RWPE1 (cell line): ENCODE measurements at regions not wholly inside any gene's neighbourhood (a gene's known extent, or its start where the extent isn't known, plus 50 kb on each side); places are given as distances from the start of the nearest gene placed in this dataset.
"Not testable (repeated sequence)": the region's sequence is repeated elsewhere in the genome, so short reads cannot be mapped to it uniquely, and the experiment has no call there.

ENCODE experiments used
- CTCF ChIA-PET: fragments of 350-600 bp; sonication (Branson Sonifier 250); formaldehyde crosslinking; extraction: SDS; loops from one replicate; lab custom pipeline; 2021; lab: Yijun Ruan, JAX
- POLR2A ChIA-PET: fragments of 400-600 bp; formaldehyde crosslinking; extraction: SDS; loops from one replicate; lab custom pipeline; 2020; ENCODE audit warnings: antibody characterized with exemption; ENCODE audit not compliant: low non-redundant PET; lab: Yijun Ruan, JAX
- DNase-seq: peaks from one replicate; pipeline ENCODE4 v3.0.0; 2012; ENCODE audit warnings: low spot score
- H3K27ac ChIP-seq: fragments of 450-650 bp; 2 replicates; pipeline ENCODE4 v1.5.1; 2017
- TF ChIP-seq, protein P1 (sequence below): fragments of 450-650 bp; conservative IDR thresholded peaks from 2 replicates; pipeline ENCODE4 v1.5.1; 2017; ENCODE audit warnings: low read depth, mild to moderate bottlenecking

DNA sequence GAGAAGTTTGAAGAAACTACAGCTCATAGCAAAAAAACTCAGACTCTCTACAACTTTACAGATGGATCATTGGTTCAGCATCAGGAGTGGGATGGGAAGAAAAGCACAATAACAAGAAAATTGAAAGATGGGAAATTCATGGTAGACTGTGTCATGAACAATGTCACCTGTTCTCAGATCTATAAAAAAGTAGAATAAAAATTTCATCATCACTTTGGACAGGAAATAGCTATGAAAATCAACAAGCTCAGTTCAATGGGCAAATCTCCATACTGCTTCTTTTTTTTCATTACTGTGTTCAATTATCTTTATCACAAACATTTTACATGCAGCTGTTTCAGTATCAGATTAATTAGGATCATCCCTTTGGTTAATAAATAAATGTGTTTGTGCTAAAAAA lies 76.5 kb upstream of the RAPGEF2 start:
- CTCF ChIA-PET: no interaction called here
- H3K27ac ChIP-seq: no peak overlapping the region
- DNase-seq: no peak
- TF ChIP-seq, protein P1, sequence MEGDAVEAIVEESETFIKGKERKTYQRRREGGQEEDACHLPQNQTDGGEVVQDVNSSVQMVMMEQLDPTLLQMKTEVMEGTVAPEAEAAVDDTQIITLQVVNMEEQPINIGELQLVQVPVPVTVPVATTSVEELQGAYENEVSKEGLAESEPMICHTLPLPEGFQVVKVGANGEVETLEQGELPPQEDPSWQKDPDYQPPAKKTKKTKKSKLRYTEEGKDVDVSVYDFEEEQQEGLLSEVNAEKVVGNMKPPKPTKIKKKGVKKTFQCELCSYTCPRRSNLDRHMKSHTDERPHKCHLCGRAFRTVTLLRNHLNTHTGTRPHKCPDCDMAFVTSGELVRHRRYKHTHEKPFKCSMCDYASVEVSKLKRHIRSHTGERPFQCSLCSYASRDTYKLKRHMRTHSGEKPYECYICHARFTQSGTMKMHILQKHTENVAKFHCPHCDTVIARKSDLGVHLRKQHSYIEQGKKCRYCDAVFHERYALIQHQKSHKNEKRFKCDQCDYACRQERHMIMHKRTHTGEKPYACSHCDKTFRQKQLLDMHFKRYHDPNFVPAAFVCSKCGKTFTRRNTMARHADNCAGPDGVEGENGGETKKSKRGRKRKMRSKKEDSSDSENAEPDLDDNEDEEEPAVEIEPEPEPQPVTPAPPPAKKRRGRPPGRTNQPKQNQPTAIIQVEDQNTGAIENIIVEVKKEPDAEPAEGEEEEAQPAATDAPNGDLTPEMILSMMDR: no peak
- POLR2A ChIA-PET: no interaction called here

DNA sequence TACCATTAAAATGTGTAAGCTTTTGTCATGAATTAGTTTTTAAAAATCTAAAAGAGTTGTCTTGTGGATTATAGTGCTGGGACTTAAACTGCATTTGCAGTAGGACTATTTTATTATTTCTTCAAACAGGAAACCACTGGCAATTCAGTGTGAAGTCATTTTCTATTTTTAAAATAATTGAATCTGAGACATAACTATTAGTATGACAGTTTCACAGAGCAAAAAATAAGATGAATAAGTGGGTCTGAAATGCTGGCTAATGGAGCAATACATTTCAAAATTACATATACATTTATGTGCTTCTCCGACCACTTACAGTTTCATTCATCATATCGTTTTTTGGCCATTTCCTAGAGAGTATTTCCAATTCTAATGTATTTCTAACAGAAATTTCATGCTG lies 75.3 kb upstream of the RAPGEF2 start:
- ChIA-PET POLR2A (no interaction called here), CTCF (no interaction called here)
- no peak overlapping the region for H3K27ac ChIP-seq
- DNase-seq: no peak
- TF ChIP-seq, protein P1: no peak

DNA sequence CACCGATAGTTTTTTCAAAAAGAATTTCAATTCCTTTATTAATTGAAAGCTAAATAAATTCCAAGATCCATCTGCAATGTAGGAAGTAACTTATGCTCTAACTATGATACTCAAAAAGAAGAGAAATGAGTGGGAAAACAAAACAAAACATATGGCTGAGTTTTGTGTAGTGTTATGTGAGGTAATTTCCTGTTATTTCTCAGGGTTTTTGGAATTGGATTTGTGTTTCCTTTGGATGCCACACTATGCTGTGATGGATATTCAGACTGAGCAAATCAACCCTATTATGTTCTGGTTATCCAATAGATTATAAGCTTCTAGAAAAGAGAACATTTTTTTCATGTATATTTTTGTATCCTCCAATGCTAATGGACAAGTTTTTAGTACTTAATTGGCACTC lies 73.4 kb upstream of the RAPGEF2 start:
- no peak overlapping the region for H3K27ac ChIP-seq
- POLR2A ChIA-PET: no interaction called here
- TF ChIP-seq, protein P1: no peak
- no peak for DNase-seq
- CTCF ChIA-PET: no interaction called here

DNA sequence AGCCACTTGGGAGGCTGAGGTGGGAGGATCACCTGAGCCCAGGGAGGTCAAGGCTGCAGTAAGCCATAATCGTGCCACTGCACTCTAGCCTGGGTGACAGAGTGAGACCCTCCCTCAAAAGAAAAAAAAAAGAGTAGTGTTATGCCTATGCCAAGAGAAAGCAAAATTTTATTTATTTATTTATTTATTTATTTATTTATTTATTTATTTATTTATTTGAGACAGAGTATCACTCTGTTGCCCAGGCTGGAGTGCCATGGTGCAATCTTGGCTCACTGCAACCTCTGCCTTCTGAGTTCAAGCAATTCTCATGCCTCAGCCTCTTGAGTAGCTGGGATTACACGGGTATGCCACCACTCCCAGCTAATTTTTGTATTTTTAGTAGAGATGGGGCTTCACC lies 72.6 kb upstream of the RAPGEF2 start:
- POLR2A ChIA-PET, H3K27ac ChIP-seq, DNase-seq: not testable (repeated sequence)
- CTCF ChIA-PET: interaction anchor here (0.7 kb wide), 1 partner anchor 142 kb away, joined by 3 read pairs; no protein-coding TSS in a partner anchor

DNA sequence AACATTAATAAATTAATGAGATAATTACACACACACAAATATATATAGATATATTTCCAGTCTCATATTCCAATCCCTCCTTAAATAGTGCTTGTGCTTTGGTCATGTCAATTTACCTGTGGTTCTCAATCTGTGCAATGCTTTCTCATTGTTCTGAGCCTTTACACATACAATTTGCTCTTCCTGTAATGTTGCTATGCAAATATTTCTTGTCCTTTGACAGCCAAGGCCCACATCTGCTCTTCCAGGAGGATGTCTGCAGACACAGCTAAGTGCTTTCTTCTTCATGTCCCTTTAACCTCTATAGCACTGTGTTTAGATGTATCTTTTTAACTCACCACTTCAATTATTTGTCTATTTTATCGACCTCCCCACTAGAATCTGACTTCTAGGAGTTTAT lies 67.3 kb upstream of the RAPGEF2 start:
- TF ChIP-seq, protein P1: no peak
- ChIA-PET POLR2A (no interaction called here), CTCF (interaction anchor here (0.6 to 1.0 kb wide), 2 partner anchors 9 to 125 kb away, joined by 3 read pairs; no protein-coding TSS in a partner anchor)
- no peak overlapping the region for H3K27ac ChIP-seq
- no peak for DNase-seq

DNA sequence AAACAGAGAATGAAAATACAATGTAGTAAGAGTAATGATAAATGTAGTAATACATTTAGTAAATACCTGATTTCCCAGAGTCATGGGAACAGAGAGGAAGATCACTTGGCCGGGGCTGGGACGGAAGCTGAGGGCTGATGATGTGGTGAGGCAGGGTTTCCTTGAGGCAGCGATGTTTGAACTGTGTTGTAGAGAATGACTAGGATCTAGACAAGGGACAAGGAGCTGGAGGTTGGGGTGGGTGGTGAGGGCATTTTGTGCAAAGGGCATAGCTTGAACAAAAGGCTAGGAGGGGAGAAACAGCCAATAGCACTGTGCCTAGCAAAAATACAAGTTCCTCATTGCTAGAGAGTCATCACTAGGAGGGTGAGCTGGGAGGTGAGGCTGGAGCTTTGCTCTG lies 64.3 kb upstream of the RAPGEF2 start:
- ChIA-PET POLR2A (no interaction called here), CTCF (no interaction called here)
- DNase-seq: no peak
- TF ChIP-seq, protein P1: no peak
- H3K27ac ChIP-seq: no peak overlapping the region

DNA sequence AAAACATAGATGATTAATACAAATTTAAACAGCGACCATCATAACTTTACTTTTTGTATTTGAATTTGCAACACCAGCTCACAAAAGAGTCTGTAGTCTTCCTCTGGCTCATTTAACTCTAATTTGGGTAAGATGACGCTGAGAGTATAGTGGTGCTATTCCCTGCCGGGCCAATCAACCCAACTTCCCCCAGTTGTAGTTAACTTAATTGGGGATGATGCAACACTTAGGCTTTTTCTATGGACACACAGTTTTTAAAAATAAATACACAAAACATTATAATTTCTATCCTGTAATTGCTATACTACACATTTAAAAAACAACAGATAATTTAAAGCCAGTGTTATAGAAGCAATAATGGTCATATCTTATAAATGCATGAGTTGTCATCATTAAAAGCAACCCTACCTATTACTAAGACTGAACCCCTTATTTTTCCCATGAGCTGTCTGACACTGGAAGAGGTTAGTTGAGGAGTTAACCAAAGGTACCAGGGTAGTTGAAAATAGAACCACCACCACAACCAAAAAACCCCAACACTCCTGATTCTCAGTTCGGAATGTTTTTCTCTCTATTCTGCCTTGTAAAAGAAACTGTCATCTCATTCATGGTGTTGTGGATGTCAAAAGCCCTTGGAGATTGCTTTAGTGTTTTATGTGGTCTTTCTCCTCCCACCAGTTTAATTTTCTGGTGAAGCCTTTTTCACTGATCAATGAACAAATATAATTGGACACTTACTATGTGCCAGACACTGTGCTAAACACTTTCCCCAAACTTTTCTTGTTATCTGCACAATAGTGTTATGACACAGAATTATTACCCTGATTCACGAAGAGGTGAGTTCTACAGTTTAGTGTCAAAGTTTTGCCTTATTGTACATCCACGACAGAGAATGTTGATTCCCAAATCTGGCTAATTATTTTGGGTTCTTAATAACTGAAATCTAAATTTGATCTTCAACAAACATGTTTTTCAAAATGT lies 61.5 kb upstream of the RAPGEF2 start:
- CTCF ChIA-PET: no interaction called here
- POLR2A ChIA-PET: no interaction called here

More for the DNA sequence above, 61.5 kb upstream of the RAPGEF2 start:
- no peak overlapping the region for H3K27ac ChIP-seq
- DNase-seq: no peak
- TF ChIP-seq, protein P1: no peak
